Left ventricle myocardium superior (tissue), 1 donor: ENCODE measurements at regions not wholly inside any gene's neighbourhood (a gene's known extent, or its start where the extent isn't known, plus 50 kb on each side); places are given as distances from the start of the nearest gene placed in this dataset.

Experiments used
- ATAC-seq: fragments of 200-7000 bp; cut with Tn5 transposase; one replicate; pipeline ENCODE4 v1.9.1; 2020; ENCODE audit warnings: mild to moderate bottlenecking, moderate library complexity
- DNase-seq: peaks from one replicate; pipeline ENCODE4 v3.0.0-alpha.2; 2020
- intact Hi-C: fragments of 100-400 bp; cut with micrococcal nuclease; formaldehyde crosslinking; loops from one replicate; pipeline ENCODE4 v1.11.0; 2022
- donor health status: DM: no; HTN: yes; CAD: no; lungs with severe emphysema.

DNA sequence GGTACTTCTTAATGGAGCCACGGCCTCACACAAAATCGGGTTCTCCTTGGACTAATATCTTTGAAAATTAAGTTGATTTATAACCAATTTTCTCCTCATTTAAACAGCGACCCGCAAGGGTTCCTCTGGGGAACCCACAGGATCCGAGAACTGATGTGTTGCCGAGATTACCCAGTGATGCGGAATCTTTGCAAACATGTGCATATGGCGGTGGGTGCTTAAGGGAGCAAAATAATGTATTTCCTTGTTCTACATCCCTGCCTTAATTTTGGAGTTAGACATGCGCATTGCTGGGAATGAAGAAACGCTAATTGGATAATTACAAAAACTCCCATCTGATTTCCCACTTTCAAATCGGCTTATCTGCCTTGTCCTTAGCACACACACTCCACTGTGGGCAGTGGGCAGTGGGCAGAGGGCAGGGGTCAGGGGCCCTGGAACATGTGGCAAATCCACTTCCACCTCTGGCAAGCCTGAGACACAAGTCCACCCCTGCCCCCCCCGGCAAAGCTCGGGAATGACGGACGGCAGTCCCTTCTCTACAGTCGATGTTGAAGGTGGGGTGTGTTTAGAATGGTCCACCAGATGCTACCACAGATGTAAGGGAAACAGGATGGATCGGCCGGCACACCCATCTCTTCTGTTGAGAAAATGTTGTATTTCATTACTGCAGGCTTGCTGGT lies 137.4 kb upstream of the CDH4 start:
- ATAC-seq: no peak
- intact Hi-C loops: no loop called here

DNA sequence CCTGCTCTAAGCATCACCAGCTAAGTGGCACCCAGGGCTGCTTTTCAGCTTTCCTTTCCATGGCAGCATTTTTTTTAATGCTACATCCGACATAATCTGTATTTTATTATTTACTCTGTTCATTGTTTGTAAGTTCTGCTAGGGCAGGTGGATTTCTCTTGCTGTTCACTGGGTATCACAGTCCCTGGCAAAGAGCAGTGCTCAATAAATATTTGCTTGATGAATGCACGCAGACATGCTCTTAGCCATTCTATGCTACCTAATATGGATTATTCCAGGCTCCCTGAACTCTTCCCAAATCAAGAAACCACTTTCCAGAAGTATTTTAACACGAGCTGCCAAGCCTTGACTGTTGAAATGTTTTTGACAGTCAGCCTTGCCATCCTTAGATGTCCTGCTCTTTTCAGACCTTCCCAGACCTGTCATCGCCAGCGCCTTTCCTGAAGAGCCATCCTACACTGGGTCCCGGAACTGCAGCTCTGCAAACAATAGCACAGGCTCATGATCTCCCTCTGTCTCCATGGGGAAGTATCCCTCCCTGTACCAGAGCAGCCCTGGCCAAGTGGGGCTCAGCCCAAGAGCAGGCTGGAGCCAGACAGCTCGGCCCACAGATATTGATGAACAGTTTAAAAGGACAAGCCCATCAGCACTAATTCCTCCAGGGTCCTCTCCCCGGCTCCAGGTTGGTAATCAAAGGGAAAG lies 136.5 kb upstream of the CDH4 start:
- intact Hi-C loops: no loop called here
- ATAC-seq (peak; percentile 94), DNase-seq (peak; percentile 60)

More for the DNA sequence above, 137.4 kb upstream of the CDH4 start:
- DNase-seq: no peak

DNA sequence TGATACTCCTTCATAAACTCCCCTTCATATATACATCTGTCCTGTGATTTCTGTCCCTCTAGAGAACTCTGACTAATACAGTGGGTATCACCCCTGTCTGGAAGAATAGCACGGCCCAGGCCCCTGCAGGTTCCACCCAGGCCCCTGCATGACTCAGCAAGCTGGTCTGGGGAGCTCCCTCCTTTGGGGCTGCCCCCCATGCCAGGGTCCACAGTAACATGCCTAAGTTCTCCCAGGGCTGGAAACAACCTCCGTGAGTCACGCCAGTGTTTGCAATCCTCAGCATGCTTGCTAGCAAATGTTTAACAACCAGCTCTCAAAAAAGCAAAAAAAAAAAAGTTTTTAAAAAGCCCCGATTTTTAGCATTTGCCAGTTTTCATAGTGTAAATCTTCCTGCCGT lies 134.3 kb upstream of the CDH4 start:
- no peak for ATAC-seq
- no peak for DNase-seq
- intact Hi-C loops: no loop called here

DNA sequence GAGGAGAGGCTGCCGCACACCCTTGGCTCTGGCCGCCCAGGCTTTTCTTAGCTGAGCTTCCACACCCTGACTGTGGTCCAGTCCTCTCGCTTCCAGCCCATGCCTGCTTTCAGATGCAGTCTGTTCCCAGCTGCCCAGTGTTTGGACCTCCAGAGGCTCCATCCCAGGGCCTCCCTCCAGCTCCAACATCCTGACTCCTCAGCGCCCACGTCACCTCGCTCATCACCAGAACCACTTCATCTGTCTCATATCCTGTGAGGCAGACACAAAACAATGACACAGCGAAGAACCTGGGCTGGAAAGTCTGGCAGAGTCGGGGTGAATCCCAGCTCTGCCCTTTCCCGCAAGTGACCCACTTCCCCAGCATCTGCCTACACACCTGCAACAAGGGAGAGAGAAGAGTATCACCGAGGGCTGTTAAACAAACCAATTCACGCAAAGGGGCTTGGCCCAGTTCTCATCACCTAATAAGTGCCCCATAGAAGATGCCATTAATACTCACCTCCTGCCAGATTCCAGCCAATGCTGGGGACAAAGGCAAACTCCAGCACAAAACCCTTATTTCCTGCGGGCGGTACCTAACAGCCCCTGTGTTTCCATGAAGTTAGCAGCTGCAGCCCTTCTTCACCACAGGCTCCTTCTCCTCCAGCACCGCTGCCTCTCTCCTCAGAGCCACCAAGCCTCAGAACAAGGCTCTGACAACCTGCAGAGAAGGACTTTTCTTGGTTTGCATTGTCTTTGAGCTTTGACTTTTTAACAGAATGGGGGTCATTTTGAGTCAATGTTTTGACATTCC lies 133.4 kb upstream of the CDH4 start:
- ATAC-seq (no peak), DNase-seq (no peak)
- intact Hi-C loops: no loop called here

DNA sequence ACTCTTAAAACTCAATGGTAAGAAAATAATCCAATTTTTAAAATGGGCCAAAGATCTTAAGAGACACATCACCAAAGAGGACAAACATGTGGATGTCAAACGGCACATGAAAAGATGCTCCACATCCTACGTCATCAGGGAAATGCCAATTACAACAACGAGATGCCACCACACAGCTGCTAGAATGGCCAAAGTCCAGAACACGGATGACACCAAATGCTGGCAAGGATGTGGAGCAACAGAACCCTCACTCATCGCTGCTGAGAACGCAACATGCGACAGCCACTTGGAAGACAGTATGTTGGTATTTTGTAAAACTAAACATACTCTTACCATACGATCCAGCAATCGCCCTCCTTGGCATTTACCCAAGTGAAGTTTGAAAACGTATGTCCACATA lies 132.8 kb upstream of the CDH4 start:
- intact Hi-C loops: no loop called here
- no peak for DNase-seq
- no peak for ATAC-seq

DNA sequence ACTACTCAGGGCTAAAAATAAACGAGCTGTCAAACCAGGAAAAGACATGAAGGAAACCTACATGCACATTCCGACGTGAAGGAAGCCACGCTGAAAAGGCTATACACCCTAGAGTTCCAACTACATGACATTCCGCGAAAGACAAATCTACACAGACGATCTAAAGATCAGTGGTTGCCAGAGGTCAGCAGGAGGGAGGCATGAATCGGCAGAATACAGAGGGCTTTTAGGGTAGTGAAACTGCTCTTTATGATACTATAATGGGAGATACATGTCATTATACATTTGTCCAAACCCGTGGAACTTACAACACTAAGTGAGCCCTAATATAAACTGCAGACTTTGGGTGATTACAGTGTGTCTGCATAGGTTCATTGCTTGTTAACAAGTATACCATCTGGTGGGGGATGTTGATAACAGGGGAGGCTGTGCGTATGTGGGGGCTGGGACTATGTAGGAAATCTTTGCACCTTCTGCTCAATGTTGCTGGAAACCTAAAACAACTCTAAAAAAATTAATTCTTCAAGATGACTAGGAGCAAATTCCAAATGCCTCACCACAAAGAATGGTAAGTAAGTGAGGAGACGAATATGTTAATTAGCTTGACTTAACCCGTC lies 132.2 kb upstream of the CDH4 start:
- DNase-seq (no peak), ATAC-seq (no peak)
- intact Hi-C loops: no loop called here

DNA sequence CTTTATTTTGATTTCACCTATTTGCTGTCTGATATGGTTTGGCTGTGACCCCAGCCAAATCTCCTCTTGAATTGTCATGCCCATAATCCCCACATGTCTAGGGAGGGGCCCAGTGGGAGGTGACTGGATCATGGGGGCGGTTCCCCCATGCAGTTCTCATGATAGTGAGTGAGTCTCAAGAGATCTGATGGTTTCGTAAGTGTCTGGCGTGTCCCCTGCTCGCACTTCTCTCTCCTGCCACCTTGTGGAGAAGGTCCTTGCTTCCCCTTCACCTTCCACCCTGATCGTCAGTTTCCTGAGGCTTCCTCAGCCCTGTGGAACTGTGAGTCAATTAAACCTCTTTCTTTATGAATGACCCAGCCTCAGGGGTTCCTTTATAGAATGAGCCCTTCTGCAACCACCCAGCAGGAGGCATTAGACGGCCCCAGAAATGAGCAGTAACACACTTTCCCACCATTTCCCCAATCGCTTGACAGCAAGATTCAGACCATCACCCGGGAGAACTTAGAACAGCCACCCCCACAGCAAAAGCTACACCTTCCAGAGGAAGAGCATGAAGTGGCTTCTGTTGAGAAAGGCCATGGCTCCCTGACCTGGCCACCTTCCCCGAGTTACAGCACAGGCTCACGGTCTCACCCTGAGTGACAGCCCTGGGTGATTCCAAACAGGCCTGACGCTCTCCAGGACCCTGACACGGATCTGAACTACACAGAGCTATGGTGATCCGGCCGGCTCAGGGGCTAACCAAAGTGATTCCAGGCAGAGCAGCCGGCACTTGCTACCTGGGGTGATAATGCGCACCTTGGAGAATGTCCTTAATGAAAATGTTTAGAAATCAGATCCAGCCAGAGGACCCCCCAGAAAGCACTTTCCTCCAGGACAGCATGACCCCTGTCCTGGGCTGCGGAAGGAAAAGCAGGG lies 131.2 kb upstream of the CDH4 start:
- DNase-seq: peak; percentile 46
- peak; percentile 79 for ATAC-seq
- intact Hi-C loops: no loop called here

DNA sequence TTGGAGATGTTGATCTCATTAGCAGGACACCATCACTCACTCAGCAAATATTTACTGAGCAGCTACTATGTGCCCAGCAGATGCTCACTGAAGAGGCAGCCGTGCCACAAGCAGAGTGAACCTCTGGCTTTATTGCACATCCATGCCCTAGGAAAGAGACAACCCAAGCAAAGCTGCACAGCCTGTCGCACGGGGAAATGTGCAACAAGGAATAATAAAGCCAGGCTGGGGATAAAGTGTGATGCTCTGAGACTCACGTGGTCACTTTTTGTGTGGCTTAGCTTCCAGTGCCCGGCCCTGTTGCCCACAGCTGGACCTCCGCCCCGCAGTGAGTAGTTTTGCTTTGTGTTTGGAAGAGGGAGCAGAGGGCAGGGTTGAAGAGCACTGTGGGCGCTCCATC lies 130.4 kb upstream of the CDH4 start:
- ATAC-seq (no peak), DNase-seq (no peak)
- intact Hi-C loops: no loop called here

DNA sequence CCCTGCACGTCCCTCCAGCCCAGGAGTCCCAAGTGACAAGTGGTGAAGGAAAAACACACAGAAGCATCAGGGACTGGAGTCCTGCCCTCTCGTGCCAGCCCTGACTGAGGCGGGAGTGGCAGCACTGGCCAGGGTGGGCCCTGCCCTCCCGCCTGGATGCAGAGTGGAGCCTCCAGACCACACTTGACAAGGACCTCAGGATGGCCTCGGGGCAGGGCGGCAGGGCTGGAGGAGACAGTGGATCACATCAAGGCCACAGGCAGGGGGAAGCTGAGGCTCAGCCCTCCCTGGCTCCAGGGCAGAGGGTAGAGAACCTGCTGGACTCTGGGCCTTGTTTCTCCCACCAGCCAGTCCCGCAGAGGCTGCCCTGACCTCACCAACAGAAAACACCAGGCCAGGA lies 128.8 kb upstream of the CDH4 start:
- DNase-seq (no peak), ATAC-seq (no peak)
- intact Hi-C loops: no loop called here

DNA sequence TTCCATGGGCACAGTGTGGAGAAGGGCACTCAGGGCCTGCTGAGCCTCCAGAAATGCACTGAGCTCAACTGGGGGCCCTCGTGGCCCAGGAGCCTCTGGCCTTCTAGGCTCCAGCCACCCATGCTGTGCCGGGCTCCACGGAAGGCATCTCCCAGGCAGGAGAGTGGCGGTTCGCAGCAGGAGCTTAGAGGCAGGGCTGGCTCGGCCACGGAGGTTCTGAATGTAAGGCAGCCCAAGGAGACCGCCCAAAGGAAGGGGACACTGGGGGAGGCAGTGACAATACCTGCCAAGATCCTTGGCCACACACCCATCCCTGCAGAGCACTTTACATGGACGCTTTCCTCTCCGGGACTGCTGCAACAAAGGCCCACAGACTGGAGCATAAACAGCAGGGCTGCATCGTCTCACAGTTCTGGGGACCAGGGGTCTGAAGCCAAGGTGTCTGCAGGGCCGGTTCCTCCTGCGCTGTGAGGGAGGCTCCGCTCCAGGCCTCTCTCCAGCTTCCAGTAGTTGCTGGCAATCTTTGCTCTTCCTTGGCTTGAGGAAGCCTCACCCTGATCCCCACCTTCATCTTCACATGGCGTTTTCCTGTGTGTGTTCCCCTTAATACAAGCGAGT lies 128.2 kb upstream of the CDH4 start:
- intact Hi-C loops: no loop called here
- DNase-seq (no peak), ATAC-seq (no peak)

DNA sequence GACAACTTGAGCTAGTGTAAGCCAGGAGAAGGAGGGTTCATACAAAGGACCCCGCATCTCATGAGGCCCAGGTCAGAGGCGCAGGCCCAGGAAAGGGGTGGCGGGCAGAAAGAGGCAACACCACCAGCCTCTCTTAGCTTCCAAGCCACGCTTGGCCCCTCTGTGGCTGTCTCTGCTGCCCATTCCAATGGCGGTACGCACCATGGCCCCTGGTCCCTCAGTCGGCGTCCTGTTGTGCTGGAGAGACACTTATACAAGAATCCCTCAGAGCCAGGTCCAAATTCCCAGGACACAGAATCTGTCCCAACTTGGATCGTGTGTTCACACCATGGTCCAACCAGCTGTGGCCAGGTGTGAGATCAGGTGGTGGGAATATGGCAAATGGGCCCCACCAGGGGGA lies 127.0 kb upstream of the CDH4 start:
- DNase-seq: no peak
- no peak for ATAC-seq
- intact Hi-C loops: no loop called here

DNA sequence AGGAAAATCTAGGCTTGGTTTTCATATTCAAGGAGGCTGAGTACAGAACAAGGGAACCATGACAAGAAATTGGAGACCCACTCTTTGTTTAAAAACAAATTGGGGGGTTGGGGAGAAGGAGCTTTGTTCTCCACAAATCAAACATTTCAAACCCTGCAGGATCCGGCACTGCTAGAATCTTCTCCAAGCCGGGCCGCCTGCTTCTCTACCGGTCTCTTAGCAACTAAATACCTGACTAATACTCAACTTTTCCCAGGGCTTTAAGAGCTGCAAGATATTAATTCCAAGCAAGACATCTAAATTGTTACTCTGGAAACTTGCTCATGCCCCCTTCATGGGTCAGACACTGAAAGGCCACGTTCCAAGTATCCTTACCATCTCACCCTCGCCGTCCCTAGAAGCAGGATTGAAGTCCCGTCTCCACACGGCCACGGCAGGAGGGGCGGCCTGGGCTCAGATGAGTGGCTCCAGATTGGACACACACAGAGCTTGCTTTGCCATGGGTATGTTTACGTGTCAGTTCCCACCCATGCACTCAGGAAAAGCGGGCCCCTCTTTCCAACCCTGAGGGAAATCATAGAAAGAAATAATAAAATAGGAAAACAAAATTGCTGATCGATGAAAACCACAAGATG lies 126.4 kb upstream of the CDH4 start:
- DNase-seq (no peak), ATAC-seq (no peak)
- intact Hi-C loops: no loop called here

DNA sequence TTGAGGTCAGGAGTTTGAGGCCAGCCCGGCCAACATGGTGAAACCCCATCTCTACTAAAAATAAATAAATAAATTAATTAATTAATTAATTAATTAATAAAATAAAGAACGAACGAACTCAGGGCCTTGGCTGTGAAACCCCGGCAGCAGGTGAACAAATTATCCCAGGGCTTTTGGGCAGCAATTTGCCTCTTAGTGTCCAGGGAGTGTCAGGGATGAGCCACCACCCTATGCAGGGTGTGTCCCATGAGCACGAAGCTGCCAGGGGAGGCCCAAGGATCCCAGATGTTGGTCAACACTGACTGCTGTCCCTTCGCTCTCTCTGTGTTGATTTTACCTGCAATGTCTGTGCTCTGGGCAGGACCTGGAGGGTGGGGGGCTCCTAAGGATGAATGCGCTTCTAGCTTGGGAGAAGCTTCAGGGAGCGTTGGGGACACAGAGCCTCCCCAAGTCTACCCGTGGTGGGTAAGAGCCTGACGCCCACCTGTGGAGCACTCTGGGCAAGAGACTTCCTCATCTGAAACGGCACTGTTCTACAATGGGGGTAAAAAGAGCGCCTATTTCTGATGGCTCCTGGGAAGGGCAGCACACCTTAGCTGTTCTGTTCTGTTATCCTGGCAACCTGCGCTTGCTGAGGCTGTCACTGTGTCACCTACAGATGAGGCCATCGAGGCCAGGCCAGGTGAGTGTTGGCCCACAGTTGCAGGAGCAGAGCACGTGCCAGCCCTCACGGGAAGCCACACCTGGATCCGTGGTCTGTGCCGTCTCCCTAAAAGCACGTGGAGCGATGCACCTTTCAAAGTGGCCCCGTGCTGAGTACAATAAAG lies 125.5 kb upstream of the CDH4 start:
- DNase-seq (no peak), ATAC-seq (no peak)
- intact Hi-C loops: no loop called here

DNA sequence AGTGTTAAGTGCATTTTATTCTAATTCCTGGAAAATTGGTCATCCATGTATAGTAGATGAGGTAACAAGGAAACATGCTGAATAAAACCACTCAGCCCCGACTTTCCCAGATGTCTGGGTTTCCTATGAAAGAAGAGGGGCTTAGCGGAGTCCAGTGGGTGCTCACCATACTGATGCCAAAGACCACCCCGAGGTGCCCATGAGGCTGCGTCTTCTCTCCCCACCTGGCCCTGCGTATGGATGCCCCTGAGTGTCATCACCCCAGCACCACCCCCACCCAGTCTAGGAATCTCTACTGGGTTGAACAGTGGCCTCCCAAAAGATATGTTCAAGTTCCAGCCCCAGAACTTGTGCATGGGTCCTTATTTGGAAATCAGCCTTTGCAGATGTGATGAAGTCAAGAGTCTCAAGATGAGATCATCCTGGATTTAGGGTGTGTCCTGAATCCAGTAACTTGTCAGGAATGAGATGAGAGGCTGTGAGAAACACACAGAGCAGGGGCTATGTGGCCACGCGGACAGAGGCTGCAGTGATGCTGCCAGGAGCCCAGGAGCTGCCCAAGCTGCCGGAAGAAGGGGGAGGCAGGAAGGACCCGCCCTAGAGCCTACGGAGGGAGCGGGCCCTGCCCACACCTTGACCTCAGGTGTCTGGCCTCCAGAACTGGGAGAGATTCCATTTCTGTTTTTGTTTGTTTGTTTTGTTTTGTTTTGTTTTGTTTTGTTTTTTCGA lies 124.6 kb upstream of the CDH4 start:
- ATAC-seq: no peak
- no peak for DNase-seq
- intact Hi-C loops: no loop called here

DNA sequence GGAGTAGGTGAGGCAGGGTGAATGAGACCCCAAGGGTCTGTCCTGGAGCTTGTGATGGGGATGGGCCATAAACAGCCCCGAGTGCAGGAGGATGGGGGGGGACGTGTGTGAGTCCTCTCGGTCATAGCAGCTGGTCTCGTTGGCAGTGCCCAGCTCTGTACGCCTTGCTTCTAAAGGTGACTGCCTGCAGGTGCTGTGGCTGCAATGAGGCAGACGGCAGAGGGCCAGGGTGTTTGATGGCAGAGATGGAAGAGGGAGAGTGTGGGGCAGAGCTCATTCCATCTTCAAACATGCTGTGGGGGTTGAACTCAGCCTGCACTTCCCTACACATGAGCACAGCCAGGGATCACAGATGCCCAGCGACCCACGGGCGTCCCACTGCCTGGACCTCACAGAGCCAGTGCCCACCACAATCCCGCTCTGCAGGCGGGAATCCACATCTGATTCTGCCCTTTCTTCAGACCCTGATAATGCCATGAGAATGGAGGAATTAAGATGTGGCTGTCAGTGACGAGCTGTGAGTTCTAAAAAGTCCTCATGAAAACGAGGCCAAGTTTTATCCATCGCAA lies 123.3 kb upstream of the CDH4 start:
- no peak for ATAC-seq
- DNase-seq: no peak
- intact Hi-C loops: no loop called here

DNA sequence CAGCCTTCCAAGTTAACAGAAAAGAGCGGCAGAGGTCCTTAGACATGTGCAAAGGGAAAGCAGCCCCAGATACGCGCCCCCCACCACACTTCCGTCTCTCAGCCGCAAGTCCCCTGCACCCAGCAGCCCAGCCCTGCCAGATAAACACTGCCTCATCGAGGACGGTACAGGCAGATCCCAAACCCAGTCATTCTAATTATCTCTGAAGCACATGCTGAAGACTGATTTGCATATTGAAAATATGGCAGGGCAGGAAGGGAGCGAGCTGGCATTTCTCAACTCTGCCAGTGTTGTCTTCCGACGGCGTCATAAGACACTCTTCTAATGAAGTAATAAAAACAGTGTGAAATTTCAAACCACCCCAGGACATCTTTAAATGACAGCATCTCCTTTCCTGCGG lies 122.8 kb upstream of the CDH4 start:
- DNase-seq (no peak), ATAC-seq (no peak)
- intact Hi-C loops: no loop called here
